ENCODE measurements at regions not wholly inside any gene's neighbourhood (a gene's known extent, or its start where the extent isn't known, plus 50 kb on each side); places are given as distances from the start of the nearest gene placed in this dataset.
"Not testable (repeated sequence)": the region's sequence is repeated elsewhere in the genome, so short reads cannot be mapped to it uniquely, and the experiment has no call there.

DNA sequence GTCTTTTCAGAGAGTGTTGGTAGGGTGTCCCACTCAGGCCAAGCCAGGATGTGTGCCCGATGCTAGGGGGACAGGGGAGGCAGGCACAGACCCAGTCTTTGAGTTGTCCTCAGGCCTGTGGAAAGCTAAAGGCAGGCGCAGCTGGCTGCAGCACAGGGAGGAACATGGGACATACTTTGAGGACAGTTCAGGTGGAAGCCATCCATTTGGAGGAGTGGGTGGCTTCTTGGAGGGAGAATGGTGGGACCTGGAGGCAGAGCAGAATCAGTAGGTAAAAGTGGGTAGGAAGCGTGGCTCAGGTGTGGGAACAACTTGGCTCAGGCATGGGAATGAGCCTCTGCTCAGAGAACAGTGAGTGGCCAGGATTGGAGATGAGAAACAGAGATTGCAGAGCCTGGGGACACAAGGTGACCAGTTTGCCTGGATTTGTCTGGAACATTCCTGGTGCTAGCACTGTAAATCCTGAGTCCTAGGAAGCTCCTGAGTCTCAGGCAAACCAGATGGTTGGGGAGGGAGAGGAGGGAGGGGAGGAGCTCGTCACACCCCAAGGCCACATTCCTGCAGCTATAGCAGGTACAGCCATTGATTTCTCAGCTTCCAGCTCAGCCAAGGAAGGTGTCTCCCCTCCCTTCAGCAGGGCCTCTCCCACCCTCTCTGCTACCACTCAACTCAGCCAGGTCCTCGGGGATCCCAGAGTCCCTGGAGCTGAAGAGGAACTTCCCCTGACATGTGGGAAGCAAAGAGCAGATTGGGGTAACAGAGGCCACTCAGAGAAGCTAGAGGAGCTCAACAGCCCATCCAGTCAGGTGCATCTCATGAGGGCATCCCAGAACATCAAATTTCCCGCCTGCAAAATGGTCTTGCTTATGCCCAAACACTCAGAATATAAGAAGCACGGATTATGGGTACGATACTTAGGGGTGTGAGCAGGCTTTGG lies 65.2 kb upstream of the TINAGL1 start:
- DNase-seq (ENCODE audit: low spot score): peak; percentile 87

DNA sequence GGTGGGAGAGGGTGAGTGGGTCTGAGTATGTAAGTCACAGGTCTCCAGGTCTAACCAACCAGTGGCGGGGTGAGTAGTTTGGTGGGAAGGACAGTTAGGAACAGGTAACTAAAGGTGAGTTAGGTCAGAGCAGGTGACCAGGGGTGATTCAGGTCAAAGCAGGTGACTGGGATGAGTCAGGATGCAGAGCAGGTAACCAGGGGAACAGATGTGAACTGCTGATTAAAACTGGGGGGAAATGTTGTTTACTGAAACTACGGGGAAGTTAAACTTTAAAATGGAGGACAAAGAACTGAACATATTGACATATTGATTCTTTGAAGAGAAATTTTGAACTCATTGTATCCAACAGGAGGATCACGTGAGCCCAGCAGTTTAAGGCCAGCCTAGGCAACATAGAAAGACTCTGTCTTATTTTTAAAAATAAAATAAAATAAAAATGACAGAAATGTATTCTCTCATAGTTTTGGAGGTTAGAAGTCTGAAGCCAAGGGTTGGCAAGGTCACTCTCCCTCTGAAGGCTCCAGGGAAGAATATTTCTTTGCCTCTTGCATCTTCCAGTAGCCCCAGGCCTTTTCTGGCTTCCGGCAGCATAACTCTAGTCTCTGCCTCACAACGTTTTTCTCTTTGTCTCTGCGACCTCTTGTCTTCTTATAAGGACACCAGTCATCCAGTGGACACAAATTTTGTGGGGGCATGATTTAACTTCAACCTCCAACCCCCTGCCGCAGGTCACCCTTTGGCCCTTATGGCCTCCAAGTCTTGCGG lies 64.3 kb upstream of the TINAGL1 start:
- DNase-seq (ENCODE audit: low spot score): peak; percentile 67

DNA sequence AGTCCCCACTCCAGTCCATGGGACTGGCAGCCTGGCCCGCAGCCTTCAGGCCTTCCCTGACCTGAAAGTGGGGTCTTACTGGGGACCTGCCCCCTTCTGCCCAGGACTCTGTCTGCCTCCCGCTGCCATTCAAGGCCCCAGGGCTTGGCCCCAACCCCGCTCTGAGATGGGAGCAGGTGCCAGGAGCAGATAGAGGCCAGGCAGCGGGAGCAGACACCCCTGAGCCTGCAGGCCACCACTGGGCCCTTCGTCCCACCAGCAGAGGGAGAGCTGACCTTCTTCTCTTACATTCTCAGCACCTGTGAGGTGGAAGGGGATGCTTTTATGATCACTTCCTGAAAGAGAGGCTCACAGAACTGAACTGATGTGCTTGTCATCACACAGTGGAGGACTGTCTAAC lies 62.2 kb upstream of the TINAGL1 start:
- DNase-seq (ENCODE audit: low spot score): no peak

DNA sequence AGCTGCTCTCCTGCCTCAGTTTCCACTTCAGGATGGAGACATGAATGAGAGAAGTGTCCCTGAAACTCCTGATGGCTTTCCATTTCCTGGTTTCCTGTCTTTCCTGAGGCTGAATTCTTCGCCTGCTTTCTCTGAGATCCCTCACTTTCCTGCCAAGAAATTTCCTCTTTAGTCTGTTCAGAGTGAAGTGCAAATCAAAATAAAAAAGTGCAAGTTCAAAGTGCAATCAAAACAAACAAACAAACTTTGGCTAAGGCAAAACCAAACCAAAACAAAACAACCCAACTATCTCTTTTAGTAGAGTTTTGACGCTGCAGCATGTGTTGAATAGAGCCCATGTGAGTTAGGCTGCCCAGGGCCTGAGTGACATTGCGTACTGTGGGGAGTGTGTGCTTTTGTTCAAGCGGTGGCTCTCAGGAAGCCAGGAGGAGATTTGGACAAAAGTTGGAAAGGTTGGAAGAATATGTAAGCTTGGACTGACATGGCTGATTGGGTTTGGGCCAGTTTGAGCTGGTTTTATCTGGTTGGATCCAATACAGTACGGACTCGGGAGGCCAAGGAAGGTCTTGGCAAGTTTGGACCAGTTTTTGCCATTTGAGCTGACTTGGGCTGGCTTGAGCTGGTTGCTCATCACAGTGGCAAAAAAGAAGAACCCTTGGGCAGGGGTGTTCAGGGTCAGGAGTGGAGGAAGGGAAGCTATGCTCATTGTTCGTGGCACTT lies 61.1 kb upstream of the TINAGL1 start:
- DNase-seq (ENCODE audit: low spot score): no peak

DNA sequence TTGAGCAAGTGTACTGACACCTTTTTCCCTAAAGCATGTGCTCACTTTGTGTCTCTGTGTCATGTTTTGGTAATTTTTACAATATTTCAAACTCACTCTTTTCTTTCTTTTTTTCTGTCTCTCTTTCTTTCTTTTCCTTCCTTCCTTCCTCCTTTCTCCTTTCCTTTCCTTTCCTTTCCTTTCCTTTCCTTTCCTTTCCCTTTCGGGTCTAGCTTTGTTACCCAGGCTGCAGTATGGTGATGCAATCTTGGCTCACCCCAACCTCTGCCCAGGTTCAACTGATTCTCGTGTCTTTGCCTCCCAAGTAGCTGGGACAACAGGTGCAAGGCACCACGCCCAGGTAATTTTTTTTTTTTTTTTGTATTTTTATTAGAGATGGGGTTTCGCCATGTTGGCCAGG lies 60.4 kb upstream of the TINAGL1 start:
- no peak for DNase-seq (ENCODE audit: low spot score)

DNA sequence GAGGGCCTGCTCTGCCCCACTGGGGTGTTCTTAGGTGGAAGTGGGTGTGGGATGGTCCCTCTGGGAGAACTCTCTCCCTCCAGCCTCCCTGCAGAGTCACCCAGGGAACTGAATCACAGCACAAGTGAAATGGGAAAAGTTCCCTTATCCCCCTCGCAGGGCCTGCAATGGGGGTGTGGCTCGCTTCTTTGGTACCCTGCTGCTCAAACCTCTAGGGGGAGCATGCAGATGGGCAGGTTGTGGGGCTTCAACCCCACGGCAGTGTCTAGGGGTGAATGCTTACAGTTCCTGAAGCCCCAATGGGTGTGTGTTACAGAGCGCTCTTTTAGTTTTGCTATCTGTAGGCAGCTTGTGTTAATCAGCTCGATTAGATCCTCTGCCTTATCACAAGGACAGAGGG lies 59.0 kb upstream of the TINAGL1 start:
- no peak for DNase-seq (ENCODE audit: low spot score)

DNA sequence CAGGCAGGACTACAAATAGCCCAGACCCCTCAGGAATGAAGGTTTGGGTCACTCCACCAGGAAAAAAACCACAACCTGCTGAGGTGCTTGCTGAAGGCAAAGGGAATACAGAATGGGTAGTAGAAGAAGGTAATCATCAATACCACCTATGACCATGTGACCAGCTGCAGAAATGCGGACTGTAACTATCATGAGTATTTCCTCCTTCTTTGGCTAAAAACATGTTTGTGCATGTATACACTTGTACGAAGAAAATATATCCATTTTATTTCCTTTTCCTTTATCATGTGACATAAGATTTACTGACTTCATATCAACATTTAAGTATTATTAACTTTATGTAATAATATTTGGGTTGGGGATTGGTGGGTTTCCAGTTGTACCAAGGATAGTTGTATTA lies 58.3 kb upstream of the TINAGL1 start:
- not testable (repeated sequence) for DNase-seq (ENCODE audit: low spot score)

DNA sequence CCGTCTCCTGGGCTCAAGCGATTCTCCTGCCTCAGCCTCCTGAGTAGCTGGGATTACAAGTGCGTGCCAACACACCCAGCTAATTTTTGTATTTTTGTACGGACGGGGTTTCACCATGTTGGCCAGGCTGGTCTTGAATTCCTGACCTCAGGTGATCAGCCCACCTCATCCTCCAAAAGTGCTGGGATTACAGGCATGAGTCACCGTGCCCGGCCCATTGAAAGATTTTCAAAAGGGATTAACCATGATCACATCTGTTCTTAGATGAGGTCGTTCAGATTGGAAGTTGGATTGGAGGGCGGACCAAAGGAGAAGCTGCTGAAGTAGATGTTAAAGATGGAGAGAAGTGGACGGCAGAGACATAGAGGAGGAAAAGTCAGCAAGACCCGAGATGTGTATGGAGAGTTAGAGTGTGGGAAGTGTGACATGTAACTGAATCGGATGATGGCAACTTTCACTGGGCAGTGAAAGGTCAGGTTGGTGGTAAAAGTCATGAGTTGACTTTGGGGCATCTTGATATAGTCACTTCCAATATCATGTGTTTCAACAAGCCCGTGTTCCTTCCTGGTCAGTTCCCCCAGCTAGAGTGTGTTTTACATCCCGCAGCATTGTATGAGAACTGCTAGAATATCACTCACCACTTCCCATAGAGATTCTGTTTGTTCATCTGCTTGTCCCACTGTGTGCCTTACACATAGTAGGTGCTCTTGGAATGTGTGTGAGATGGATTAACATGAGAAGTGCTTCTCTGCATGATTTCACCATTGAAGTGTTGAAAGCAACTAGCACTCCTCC lies 54.4 kb upstream of the TINAGL1 start:
- DNase-seq (ENCODE audit: low spot score): no peak

DNA sequence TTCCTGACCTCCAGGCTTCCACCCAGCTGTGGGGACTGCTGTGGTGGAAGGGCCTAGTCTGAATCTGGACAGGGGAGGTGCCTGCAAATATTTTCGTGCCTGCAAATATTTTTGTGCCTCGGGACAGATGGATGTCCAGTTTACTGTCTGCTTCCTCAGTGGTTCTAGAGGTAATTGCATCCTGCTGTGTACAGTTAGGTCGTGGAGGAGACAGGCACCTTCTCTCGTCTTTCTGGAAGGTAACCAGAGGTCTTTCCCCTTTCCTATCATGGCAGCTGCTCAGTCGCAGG lies 53.8 kb upstream of the TINAGL1 start:
- no peak for DNase-seq (ENCODE audit: low spot score)

DNA sequence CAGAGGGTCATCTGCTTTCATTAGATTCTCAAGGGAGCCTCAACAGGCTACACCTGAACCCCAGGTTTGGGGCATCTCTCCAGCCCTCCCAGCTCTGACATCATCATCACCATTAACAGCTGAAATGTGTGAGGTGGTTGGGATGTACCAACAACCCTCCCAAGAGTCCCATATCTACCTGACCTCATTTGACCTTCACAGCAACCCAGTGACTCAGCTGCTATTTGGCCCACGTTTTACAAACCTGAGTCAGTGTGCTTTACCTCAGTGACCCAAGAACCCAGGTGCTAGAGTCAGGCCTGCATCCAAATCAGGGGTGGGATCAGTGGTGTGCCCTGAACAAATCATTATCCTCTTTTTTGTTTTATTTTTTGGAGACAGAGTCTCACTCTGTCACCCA lies 53.3 kb upstream of the TINAGL1 start:
- DNase-seq (ENCODE audit: low spot score): no peak

DNA sequence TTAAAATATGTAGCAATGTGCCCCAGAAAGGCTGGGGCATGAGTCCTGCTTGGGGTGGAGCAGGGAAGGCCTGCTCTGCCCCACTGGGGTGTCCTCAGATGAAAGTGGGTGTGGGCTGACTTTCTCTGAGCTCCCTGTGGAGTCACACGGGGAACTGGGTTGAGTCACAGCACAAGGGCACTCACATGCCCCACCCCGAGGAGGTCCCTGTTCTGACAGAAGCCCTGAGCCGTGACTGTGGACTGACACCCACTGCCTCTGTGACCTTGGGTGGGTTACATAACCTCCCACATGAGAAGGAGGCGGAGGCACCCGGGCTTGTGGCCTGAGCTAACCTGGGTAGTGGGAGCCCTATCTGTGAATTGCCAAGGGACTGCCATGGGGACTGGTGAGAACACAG lies 52.5 kb upstream of the TINAGL1 start:
- peak; percentile 31 for DNase-seq (ENCODE audit: low spot score)

DNA sequence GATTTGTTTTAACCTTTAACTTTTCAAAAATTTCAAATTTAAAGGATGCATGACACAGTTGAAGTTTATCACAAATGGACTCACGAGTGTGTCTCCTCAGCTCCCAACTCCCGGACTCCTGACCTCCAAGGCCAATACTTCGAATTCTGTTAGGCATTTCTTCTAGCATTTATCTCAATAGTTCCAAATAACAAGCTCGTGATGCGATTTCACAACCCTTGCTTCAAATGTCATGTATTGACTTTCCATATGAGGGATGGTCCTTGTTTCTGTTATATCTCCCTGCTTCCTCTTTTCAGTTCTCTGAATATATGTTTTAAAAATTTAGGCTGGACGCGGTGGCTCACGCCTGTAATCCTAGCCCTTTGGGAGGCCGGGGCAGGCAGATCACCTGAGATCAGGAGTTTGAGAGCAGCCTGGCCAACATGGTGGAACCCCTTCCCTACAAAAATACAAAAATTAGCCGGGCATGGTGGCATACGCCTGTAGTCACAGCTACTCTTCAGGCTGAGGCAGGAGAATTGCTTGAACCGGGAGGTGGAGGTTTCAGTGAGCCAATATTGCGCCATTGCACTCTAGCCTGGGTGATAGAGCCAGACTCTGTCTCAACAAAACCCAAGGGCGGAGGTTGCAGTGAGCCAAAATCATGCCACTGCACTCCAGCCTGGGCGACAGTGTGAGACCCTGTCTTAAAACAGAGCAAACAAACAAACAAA lies 52.0 kb upstream of the TINAGL1 start:
- DNase-seq (ENCODE audit: low spot score): no peak

Measured in mucosa of gallbladder (tissue), 1 donor.